Brain microvascular endothelial cell (primary cell): ENCODE measurements at regions not wholly inside any gene's neighbourhood (a gene's known extent, or its start where the extent isn't known, plus 50 kb on each side); places are given as distances from the start of the nearest gene placed in this dataset.
"Not testable (repeated sequence)": the region's sequence is repeated elsewhere in the genome, so short reads cannot be mapped to it uniquely, and the experiment has no call there.

Experiments used
- DNase-seq: peaks from one replicate; pipeline ENCODE4 v3.0.0-alpha.2; 2020
- H3K27ac ChIP-seq: fragments of 250-450 bp; sonication (Bioruptor Pico); 2 replicates; pipeline ENCODE4 v1.5.1; 2020; ENCODE audit warnings: mild to moderate bottlenecking, moderate library complexity
- H3K27me3 ChIP-seq: fragments of 250-450 bp; sonication (Bioruptor Pico); replicated peaks from 2 replicates; pipeline ENCODE4 v1.5.1; 2020; ENCODE audit warnings: mild to moderate bottlenecking
- H3K36me3 ChIP-seq: fragments of 250-450 bp; sonication (Bioruptor Pico); replicated peaks from 2 replicates; pipeline ENCODE4 v1.5.1; 2020; ENCODE audit warnings: mild to moderate bottlenecking
- H3K4me3 ChIP-seq: 2 replicates; pipeline ENCODE4 v1.5.1; 2011; ENCODE audit warnings: low read depth, mild to moderate bottlenecking, control low read depth, low read length, moderate library complexity
- in situ Hi-C: cut with HindIII; loops from 2 replicates; pipeline ENCODE4 v1.10.0; 2017; ENCODE audit warnings: low sequenced_read_pairs, low pct_ligation_motif_present
- TF ChIP-seq, protein P1 (sequence below): IDR thresholded peaks from 2 replicates; pipeline ENCODE4 v1.5.1; 2011; ENCODE audit warnings: low read depth, mild to moderate bottlenecking, moderate library complexity, low read length, control low read depth, inconsistent platforms; ENCODE audit errors: missing control alignments

GRCh38 chrX:122301491-122301890 is 882.6 kb upstream of the GRIA3 start:
- DNase-seq, result no peak
- no peak overlapping the region for H3K4me3 ChIP-seq

DNA sequence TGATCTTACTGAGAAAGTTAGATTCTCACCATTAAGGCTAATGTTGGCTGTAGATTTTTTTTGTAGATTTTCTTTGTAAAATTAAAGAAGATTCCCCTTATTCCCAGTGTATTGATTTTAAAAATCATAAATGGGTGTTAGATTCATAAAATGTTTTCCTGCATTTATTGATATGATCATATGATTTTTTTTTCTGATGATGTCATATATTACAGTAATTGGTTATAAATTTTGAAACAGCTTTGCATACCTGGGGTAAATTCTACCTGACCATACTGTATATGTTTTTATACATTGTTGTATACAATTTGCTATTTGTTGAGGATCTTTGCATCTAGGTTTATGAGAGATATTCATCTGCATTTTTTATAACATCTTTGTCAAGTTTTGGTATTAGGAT is 880.3 kb upstream of the GRIA3 start:
- DNase-seq, result no peak
- H3K27ac ChIP-seq, result no peak overlapping the region
- H3K4me3 ChIP-seq, result no peak overlapping the region
- no peaks in the 10 kb centered on the region for H3K27me3 ChIP-seq
- TF ChIP-seq, protein P1, sequence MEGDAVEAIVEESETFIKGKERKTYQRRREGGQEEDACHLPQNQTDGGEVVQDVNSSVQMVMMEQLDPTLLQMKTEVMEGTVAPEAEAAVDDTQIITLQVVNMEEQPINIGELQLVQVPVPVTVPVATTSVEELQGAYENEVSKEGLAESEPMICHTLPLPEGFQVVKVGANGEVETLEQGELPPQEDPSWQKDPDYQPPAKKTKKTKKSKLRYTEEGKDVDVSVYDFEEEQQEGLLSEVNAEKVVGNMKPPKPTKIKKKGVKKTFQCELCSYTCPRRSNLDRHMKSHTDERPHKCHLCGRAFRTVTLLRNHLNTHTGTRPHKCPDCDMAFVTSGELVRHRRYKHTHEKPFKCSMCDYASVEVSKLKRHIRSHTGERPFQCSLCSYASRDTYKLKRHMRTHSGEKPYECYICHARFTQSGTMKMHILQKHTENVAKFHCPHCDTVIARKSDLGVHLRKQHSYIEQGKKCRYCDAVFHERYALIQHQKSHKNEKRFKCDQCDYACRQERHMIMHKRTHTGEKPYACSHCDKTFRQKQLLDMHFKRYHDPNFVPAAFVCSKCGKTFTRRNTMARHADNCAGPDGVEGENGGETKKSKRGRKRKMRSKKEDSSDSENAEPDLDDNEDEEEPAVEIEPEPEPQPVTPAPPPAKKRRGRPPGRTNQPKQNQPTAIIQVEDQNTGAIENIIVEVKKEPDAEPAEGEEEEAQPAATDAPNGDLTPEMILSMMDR, result no peak
- in situ Hi-C loops, result no loop called here
- H3K36me3 ChIP-seq, result no peaks in the 10 kb centered on the region

More at GRCh38 chrX:122301491-122301890, 882.6 kb upstream of the GRIA3 start:
- no peak overlapping the region for H3K27ac ChIP-seq
- TF ChIP-seq, protein P1, result no peak
- in situ Hi-C loops, result no loop called here
- H3K27me3 ChIP-seq, result no peaks in the 10 kb centered on the region
- no peaks in the 10 kb centered on the region for H3K36me3 ChIP-seq

- Histone ChIP-seq H3K4me3 (no peak overlapping the region), H3K27ac (no peak overlapping the region), H3K27me3 (no peaks in the 10 kb centered on the region), H3K36me3 (no peaks in the 10 kb centered on the region)
- no peak for DNase-seq
- in situ Hi-C loops, result no loop called here
- TF ChIP-seq, protein P1, result no peak
These were observed 839.3 kb upstream of the GRIA3 start for GRCh38 chrX:122344816-122345215.

DNA sequence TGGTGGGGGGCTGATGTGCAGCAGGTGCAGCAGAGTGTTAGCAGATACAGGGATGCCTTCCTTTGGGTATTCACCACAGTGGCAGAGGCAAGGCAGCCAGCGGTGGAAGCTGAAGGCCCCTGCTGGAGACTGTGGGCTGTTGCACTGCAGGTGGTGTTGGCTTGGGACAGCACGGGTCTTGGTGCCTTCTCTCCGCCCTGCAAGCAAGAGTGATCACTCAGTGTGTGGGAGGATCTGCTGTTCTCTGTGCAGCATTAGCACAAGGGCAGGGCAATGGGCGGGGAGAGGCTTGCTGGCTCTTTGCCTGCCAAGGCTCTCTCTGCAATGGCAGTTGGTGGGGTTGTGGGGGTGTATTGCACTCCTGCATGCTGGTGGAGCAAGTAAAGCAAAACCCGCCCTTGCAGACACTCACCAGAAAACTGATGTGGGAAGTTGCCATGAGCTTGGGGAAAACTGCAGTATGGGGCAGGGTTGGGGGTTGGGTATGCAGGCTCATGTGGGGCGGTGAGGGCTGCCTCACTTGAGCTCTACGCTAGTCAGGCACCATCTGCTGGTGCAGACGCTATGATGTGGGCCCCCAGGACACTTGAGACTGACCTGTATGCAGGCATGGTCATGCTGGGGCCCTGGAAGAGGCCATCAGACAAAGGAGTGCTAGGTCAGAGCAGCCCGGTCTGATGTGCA is 820.8 kb upstream of the GRIA3 start:
- Histone ChIP-seq H3K4me3 (no peak overlapping the region), H3K27me3 (no peaks in the 10 kb centered on the region), H3K27ac (no peak overlapping the region), H3K36me3 (no peaks in the 10 kb centered on the region)
- DNase-seq, result no peak
- TF ChIP-seq, protein P1, result no peak
- in situ Hi-C loops, result no loop called here

- H3K27ac ChIP-seq, H3K36me3 ChIP-seq, in situ Hi-C loops, DNase-seq, H3K27me3 ChIP-seq, H3K4me3 ChIP-seq: not testable (repeated sequence)
These were observed 808.5 kb upstream of the GRIA3 start for GRCh38 chrX:122375533-122375932.

GRCh38 chrX:122389005-122389404 is 795.1 kb upstream of the GRIA3 start:
- Histone ChIP-seq H3K36me3 (no peaks in the 10 kb centered on the region), H3K27ac (no peak overlapping the region), H3K27me3 (no peaks in the 10 kb centered on the region), H3K4me3 (no peak overlapping the region)
- in situ Hi-C loops, result no loop called here
- TF ChIP-seq, protein P1, result no peak
- DNase-seq, result no peak
